ENCODE measurements at regions not wholly inside any gene's neighbourhood (a gene's known extent, or its start where the extent isn't known, plus 50 kb on each side); places are given as distances from the start of the nearest gene placed in this dataset.
"Not testable (repeated sequence)": the region's sequence is repeated elsewhere in the genome, so short reads cannot be mapped to it uniquely, and the experiment has no call there.

DNA sequence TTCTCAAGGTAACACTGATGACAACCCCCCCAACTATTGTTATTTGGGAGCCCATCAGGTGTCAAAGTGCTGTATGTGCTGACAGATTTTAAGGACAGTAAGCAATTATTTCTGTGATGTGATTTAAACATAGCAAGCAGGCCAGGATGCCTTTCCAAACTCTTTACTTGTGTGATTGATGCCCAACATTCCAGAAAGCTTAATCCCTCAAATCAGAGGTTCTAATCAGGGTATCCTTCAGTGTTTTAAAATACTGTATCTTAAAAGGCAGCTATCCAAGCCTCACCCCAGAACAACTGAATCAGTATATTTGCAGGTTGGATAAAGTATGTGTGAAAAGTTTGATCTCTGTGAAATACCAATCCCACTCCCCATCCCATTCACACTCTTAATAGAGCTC, 119.7 kb downstream of the GASK1B start:
- DNase-seq (ENCODE audit: low spot score) (no peak), ATAC-seq (no peak)

DNA sequence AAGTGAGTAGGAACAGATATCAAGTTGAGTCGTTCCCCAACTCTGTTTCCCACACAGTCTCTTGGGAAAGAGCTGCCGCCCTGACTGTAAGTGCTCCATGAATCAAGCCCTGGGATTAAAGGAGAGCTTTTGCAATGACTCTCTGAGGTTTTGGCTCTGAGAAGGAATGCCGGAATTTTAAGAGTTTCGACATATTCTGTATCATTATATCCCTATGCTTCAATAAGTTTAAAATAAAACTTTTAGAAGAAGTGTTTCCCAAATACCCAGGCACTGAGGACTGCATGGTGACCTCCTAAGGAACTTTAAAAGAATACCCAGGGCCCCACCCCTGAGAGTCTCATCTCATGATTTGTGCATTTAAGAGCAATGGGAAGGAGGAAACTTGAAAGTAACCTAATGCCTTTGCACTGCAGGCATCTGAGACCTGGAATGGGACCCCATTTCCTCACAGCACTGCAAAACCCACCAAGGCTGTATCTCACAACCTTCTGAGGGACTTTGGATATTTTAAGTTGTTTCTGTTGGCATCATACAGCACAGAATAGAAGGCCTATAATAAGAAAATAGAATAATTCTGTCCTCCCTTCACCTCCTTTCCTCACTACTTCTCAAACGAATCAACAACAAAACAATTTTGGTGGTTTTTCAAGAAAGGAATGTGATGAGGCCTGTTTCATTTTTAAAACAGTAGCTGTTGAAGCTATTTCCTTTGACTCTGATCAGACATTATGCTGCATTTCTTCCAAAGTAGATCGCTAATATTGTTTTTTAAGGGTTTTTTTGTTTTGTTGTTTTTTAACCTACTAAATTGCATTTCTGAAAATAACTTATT, 121.2 kb downstream of the GASK1B start:
- no peak for ATAC-seq
- no peak for DNase-seq (ENCODE audit: low spot score)

DNA sequence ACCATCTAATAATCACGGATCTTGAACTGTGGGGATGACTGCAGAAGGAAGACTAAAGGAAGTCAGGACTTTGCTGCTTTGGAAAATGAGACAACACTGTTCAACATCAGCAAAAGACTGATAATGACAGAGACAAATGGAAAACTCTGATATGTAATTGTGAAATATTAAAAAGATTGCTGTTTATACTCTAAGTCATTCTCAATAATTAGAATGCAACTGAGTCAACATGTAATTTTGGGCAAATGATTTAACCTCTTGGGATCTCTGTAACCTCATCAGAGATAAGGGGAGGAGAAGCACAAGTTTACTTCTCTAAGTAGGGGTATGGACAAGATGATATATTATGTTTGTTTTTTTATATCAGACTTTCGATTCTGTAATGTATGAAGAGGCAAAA, 121.9 kb downstream of the GASK1B start:
- no peak for ATAC-seq
- DNase-seq (ENCODE audit: low spot score) = no peak

DNA sequence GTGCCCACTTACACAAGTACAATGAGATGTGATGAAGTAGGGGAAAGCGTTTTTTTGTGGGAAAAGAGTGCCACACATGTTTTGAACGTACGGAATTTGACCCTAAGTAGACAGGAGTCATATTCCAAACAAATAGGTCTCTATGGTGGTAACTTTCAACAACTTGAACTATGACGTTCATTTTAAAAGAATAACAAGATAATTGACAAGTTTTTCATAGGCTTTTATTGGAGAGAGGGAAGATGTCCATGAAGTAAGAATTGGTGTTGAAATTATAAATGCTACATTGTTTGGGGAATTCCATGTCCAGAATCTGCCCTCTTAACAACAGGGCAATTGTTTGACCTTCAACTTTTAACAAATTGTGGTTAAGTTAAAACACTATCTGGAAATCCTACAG, 126.5 kb downstream of the GASK1B start:
- ATAC-seq (no peak), DNase-seq (ENCODE audit: low spot score) (no peak)

DNA sequence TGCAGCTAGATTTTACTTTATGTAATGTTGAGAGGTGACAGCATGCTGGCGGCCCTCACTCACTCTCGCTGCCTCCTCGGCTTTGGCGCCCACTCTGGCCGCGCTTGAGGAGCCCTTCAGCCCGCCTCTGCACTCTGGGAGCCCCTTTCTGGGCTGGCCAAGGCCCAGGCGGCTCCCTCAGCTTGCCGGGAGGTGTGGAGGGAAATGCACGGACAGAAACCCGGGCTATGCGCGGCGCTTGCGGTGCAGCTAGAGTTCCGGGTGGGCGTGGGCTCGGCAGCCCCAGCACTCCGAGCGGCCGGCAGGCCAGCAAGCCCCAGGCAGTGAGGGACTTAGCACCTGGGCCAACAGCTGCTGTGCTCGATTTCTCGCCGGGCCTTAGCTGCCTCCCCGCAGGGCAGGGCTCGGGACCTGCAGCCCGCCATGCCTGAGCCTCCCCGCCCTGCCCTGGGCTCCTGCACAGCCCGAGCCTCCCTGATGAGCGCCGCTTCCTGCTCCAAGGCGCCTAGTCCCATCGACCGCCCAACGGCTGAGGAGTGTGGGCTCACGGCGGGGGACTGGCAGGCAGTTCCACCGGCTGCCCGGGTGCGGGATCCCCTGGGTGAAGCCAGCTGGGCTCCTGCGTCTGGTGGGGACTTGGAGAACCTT, 128.7 kb downstream of the GASK1B start:
- DNase-seq (ENCODE audit: low spot score) (no peak), ATAC-seq (no peak)

DNA sequence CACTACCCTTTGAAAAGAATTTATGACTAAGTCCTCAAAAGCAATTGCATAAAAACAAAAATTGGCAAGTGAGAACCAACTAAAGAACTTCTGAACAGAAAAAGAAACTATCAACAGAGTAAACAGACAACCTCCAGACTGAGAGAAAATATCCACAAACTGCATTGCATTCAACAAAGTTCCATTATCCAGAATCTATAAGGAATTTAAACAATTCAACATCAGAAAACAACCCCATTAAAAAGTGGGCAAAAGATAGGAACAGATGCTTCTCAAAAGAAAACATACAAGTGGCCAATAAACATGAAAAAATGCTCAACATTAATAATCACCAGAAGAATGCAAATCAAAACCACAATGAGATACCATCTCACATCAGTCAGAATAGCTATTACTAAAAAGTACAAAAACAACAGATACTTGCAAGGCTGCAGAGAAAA, 130.2 kb downstream of the GASK1B start:
- ATAC-seq = no peak
- no peak for DNase-seq (ENCODE audit: low spot score)

DNA sequence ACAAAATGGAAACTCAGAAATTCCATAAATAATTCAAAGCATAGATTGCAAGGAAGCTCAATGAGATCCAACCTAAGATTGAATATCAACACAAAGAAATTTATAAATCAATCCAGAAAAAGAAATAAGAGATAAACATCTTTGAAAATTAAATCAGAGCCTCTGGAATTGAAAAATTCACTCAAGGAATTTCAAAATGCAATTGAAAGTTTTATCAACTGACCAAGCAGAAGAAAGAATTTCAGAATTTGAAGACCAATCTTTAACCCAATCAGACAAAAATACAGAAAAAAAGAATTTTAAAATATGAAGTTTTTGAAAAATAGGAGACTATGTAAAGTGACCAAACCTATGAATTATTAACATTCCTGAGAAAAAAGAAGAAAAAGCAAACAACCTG, 134.1 kb downstream of the GASK1B start:
- DNase-seq (ENCODE audit: low spot score) = no peak

DNA sequence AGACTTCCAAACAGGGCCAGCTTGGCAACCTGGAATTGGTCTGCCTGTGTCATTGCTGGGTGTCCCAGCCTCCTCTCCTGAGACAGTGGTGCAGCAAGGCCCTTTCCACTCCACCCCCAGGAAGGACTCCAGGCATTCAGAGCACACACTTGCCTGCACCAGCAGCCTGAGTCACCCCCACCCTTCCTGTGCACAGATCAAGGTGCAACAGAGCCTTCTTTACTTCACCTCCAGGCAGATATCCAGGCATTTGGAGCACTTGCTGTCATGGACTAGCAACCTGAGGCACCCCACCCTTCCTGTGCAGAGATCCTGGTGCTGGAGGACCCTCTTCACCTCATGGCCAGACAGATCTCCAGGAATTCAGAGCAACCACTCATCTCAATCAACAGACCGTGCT, 135.8 kb downstream of the GASK1B start:
- ATAC-seq (no peak), DNase-seq (ENCODE audit: low spot score) (no peak)

More for the DNA sequence above, 134.1 kb downstream of the GASK1B start:
- ATAC-seq = no peak

DNA sequence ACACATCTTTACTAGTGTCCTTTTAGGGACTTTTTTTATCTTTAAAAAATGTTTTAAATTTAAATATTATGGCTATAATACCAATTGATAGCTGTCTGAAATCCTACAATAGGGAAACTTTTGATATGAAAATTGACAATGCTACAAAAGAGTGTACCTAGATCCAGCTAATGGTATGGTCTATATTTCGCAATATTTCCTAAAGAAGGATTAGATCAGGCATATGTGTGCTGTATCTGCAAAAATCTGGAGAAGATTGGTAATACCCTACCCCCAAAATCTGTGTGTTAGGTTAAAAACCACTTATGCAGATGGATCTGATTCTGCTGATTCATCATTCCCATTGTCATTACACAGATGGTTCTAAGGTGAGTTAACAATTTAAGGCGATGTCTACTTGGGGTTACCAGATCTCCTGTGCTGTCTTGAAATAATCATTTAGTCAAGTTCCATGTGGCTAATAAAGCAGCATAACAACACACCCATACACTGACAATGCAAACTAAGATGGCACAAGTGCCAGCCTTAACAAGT, 137.1 kb downstream of the GASK1B start:
- ATAC-seq (no peak), DNase-seq (ENCODE audit: low spot score) (no peak)

DNA sequence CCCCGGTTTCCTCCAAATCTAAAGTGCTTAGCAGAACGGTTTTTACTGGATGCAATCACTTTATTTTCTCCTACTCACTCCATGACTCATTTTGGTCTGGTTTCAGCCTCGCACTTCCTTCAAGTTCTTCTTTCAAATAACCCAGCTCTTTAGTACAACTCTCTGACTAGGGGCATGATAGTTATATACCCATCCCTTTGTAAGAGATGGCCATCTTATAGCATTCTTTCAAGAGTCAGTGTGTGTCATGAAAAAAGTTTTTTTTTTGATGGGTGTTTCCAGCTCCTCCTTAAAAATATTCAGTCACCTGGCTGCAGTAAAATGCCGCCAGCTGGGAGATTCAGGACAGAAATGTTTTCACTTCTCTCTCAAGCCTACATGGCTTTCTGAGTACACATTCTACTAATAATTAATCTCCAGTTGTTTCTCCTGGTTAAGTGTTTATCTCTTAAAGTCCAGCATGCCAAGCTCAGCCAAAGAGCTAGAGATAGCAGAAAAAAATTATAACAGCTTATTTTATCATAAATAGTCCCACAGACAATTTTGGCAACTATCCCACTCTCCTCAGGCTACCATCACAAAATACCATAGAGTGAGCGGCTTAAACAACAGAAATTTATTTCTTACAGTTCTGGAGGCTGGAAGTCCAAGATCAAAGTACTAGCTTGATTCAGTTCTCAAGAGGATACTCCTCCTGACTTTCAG, 139.3 kb downstream of the GASK1B start:
- ATAC-seq (peak; percentile 25), DNase-seq (ENCODE audit: low spot score) (no peak)

DNA sequence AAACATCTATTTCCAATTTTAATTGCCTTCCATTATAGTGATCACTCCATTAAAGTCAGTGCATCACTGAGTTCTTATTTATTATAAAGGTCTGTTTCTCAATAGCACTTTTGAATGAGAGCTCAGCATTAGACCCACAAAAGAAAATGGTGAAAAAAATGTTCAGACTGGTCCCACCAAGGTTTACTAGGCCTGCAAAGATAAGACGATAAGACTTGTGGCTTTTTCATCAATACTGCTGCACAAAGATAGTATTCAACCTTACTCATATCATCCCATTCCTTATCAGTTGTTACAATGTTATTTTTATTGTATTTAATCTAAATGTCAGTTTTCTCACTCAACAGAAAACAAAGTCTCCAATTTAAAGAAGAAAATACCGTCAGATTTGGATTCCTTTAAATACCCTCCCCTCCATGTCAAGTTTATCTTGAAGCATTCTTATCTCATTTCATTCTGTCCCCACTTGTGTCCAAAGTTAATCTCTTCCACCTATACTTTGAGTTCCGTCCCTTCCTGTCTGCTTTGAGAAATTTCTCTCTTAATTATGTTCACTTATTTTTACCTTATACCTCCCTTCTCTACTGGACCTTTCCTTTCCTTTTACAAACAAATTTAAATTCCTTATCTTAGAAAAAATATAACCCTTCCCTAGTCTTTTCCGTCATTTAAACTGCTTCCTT, 140.0 kb downstream of the GASK1B start:
- DNase-seq (ENCODE audit: low spot score) = no peak
- no peak for ATAC-seq

DNA sequence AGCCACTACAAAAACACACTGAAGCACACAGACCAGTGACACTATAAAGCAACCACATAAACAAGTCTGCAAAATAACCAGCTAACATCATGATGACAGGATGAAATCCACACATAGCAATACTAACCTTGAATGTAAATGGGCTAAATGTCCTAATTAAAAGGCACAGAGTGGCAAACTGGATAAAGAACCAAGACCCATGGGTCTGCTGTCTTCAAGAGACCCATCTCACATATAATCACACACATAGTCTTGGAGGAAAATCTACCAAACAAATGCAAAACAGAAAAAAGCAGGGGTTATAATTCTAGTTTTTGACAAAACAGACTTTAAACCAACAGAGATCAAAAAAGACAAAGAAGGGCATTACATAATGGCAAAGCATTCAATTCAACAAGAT, 144.4 kb downstream of the GASK1B start:
- DNase-seq (ENCODE audit: low spot score); ATAC-seq: not testable (repeated sequence)

DNA sequence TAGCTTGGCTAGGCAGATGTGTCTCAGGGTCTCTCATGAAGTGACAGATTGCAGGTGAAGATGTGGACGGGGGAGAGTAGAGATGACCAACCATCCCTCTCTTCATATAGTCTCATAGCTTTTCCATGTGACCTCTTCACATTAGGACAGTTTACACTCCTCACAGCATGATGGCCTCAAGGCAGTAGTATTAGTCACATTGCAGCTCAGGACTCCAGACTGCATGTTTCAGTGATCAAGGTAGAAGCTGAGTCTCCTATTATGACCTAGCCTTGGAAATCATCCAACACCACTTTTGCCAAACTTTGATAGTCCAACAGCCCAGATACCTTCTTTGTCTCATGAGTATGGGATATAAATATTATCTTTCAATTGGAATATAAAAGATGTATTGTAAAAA, 147.7 kb downstream of the GASK1B start:
- DNase-seq (ENCODE audit: low spot score) (no peak), ATAC-seq (no peak)

DNA sequence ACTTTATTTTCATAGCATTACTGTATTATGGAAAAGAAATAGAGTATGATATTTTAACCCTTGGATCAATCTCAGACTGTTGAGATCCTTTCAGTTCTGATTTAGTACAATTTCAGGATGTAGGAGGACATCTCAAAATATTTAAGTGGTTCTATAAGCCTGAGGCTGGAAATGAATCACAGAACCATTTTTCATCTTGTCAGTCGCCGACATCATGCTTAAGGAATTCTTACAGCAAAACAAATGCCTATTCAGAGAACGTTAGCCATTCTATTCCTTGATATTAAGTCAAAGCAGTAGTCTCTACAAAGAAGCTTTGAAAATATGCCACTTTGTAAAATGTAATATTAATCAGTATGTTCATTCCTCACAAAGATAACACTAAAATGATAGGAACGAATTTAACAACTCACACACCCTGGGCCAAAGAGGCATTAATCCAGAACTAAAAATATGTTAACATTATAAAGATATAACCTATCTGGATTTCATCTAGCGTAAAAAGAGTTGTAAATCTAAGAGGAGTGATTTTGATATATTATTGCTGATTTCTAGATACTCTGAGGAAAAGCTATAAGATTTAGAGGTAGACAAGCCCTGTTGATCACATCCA, 152.0 kb downstream of the GASK1B start:
- DNase-seq (ENCODE audit: low spot score) (no peak), ATAC-seq (no peak)

DNA sequence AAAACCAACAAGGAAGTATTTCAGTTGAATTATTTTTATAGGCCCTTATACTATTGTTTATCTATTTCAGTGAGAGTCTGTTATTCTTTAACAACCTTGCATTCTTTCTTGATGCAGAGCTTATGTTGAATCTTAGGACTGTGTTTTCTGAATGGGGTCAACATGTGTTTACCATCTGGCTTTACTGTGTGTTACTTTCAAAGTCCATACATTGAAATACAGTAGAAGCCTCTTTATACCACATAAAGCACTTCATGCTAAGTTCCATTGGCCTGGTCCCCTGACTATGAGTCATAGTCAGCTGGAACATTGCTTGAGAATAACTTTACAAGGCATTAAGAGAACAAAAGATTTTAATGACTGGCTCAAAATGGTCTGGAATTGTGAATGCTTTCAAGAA, 152.6 kb downstream of the GASK1B start:
- DNase-seq (ENCODE audit: low spot score) (no peak), ATAC-seq (no peak)

DNA sequence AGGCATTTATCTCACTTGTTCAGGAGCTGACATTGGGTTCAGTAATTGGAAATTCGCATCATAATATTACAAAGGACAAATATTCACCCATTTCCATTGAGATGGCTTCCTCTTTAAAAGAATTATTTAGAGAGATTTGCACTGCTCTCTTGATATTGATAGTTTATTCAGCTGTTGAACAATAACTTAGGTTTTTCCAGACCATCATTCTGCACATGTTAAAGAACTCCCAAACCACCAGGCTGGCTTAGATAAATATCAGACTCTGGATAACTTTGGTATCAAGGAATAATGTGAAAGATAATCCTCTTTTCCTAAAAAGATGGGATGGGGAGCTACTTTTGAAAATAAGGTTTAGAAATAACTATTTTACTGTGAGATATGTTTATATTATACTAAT, 154.0 kb downstream of the GASK1B start:
- DNase-seq (ENCODE audit: low spot score) = no peak
- ATAC-seq = no peak

DNA sequence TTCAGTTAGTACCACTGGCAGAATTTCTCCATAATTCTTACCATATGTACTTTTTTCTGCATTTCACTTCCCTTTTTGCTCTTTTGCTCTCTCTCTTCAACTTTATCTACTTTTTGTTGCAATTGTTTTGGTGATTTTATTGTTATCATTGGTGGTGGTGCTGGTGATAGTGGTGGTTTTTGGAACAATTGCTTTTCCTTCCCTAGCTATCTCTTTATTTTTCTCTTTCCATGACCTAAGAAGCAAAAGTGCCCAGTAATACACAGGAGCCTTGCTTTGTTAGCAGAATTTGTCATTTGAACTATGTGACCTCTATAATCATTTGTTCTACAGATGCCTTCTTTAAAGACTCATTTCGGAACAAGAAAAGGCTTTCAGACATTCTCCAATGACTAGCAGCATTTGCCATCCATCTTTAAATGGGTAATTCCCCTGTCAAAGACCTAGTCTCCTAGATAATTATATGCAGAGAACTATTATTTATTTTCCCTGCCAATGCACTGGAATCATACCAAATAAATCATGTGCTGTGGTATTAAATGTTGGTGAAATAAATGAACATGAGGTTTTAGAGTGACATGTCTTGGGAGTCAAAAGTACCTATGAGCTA, 154.5 kb downstream of the GASK1B start:
- DNase-seq (ENCODE audit: low spot score) (no peak), ATAC-seq (peak; percentile 34)

DNA sequence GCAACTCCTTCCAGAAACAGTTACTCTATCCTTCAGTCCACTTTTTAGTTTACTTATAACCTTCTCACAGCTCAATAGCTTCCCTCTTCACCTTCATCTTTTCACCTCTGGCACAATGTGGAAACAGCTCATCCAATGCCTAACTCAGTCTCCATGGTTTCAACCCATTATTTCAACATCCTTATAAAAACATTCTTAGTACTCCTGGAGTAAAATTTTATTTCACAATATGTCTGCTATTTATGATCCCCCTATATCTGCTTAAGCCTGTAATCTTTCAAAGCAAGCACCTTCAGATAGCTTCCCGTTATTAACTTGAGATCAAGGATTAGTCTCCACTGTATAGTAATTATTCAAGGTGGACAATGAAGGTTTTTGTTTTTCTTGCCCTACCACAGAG, 156.3 kb downstream of the GASK1B start:
- DNase-seq (ENCODE audit: low spot score) = no peak
- no peak for ATAC-seq

DNA sequence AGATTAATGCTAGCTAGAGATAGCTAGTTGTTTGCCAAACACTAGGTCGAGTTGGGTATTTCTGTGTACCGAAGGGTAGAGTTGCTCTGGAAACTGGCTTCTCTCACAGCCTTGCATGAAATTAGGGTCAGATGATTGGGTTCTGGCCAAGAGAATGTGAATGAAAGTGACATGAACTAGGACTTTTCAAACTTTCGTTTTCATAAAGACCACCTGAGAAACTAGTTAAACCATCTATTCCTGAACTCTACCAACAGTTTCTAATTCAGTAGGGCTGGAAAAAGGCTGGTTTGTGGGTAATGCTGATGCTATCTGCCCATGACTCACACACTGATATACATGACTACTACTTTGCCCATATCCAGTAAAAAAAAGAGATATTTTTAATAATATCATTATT, 157.6 kb downstream of the GASK1B start:
- no peak for ATAC-seq

DNA sequence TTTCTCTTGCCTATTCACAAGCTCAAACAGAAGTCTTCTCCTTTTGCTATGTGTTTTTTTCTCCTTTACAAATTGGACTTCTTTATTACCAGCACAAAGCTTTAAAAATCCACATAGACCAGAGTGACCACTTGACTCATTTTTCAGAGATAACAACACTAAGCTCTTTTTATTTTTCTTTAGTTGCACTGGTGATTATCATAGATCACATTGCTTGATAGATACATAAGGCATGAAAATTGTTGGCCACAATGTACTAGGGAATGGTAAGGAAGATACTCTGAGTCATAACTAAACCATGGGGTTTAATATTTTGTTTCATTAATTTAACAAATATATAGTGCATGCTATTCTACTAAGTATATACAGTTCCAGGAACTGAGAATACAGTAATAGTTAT, 159.0 kb downstream of the GASK1B start:
- DNase-seq (ENCODE audit: low spot score) (no peak), ATAC-seq (no peak)

More for the DNA sequence above, 157.6 kb downstream of the GASK1B start:
- DNase-seq (ENCODE audit: low spot score) = no peak
